A673 (cell line): ENCODE measurements at regions not wholly inside any gene's neighbourhood (a gene's known extent, or its start where the extent isn't known, plus 50 kb on each side); places are given as distances from the start of the nearest gene placed in this dataset.

ENCODE experiments used
- EZH2 ChIP-seq: fragments of 200-600 bp; sonication (generic); IDR thresholded peaks from 2 replicates; pipeline ENCODE4 v1.6.1; 2017; ENCODE audit warnings: borderline replicate concordance, low read depth, mild to moderate bottlenecking, mixed read lengths, antibody characterized with exemption, low read length; ENCODE audit not compliant: poor library complexity, severe bottlenecking
- TF ChIP-seq, protein P1 (sequence below): fragments of 300-800, 200-600 bp; sonication (generic); conservative IDR thresholded peaks from 2 replicates; pipeline ENCODE4 v1.5.1; 2017; ENCODE audit warnings: low read depth, mild to moderate bottlenecking, antibody characterized with exemption, low read length, moderate library complexity, mixed read lengths

DNA sequence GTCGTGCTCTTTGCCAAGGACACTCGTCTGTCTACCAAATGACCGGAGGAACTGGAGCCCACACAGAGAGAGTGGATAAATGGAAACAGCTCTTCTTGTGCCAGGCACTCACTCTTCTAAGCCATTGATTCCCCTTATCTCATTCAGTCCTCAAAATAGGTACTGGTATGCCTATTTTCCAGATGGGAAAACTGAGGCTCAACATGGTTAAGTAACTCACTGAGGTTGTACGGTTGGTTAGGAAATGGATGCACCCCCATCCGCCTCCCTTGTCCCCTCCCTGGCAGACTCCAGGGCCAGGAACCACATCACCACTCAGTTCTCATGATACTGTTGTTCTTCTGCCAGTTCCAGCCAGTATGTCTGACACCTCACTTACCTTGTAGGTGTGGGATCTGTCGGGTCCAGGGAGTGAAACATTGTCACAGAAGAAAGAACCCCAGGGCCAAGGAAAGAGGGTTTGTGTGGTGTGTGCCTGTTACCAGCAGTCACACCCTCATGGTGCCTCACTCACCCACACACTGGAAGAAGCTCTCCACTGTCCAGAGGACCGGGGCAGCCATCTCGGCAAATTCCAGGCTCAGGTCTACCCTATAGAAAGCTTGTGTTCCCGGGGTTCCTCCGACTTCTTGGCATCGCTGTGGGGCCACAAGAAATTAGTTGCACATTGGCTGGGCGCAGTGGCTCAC is 58.8 kb upstream of the TARDBP start:
- TF ChIP-seq, protein P1, sequence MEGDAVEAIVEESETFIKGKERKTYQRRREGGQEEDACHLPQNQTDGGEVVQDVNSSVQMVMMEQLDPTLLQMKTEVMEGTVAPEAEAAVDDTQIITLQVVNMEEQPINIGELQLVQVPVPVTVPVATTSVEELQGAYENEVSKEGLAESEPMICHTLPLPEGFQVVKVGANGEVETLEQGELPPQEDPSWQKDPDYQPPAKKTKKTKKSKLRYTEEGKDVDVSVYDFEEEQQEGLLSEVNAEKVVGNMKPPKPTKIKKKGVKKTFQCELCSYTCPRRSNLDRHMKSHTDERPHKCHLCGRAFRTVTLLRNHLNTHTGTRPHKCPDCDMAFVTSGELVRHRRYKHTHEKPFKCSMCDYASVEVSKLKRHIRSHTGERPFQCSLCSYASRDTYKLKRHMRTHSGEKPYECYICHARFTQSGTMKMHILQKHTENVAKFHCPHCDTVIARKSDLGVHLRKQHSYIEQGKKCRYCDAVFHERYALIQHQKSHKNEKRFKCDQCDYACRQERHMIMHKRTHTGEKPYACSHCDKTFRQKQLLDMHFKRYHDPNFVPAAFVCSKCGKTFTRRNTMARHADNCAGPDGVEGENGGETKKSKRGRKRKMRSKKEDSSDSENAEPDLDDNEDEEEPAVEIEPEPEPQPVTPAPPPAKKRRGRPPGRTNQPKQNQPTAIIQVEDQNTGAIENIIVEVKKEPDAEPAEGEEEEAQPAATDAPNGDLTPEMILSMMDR: no peak
- no peak for TF ChIP-seq EZH2
